WTC11 (cell line): ENCODE measurements at regions not wholly inside any gene's neighbourhood (a gene's known extent, or its start where the extent isn't known, plus 50 kb on each side); places are given as distances from the start of the nearest gene placed in this dataset.

Source experiments
- ATAC-seq: fragments of 200-7000 bp; cut with Tn5 transposase; 2 replicates; pipeline ENCODE4 v1.10.0; 2021; ENCODE audit warnings: mild to moderate bottlenecking, moderate library complexity
- CTCF ChIA-PET: fragments of 300-600 bp; sonication (Branson Sonifier 250); formaldehyde crosslinking; loops from one replicate; lab custom pipeline; 2021; ENCODE audit warnings: antibody characterized with exemption; lab: Charles Lee
- POLR2A ChIA-PET: fragments of 350-600 bp; sonication (Branson Sonifier 250); formaldehyde crosslinking; loops from one replicate; lab custom pipeline; 2021; ENCODE audit warnings: antibody characterized with exemption; lab: Charles Lee
- DNase-seq: peaks from one replicate; pipeline ENCODE4 v3.0.0; 2021; ENCODE audit warnings: low spot score
- H3K27ac Mint-ChIP-seq: 2 replicates; pipeline ENCODE4 v1.8.0; 2021; ENCODE audit warnings: mixed read lengths
- H3K27me3 Mint-ChIP-seq: 2 replicates; pipeline ENCODE4 v1.8.0; 2021; ENCODE audit warnings: low read depth, mild to moderate bottlenecking, moderate library complexity, mixed read lengths
- H3K36me3 Mint-ChIP-seq: 2 replicates; pipeline ENCODE4 v1.8.0; 2021; ENCODE audit warnings: mixed read lengths
- H3K4me1 Mint-ChIP-seq: 2 replicates; pipeline ENCODE4 v1.8.0; 2022; ENCODE audit warnings: mixed read lengths
- H3K4me3 Mint-ChIP-seq: 2 replicates; pipeline ENCODE4 v1.8.0; 2021; ENCODE audit warnings: mild to moderate bottlenecking, moderate library complexity, mixed read lengths
- H3K9me3 Mint-ChIP-seq: 2 replicates; pipeline ENCODE4 v1.8.0; 2021; ENCODE audit warnings: mixed read lengths
- ATF1 ChIP-seq: sonication (generic); formaldehyde crosslinking; IDR thresholded peaks from 2 replicates; pipeline ENCODE4 v1.8.1; 2023; ENCODE audit warnings: mild to moderate bottlenecking, moderate library complexity, missing genetic modification reagents
- CBFB ChIP-seq: sonication (generic); formaldehyde crosslinking; IDR thresholded peaks from 2 replicates; pipeline ENCODE4 v1.8.1; 2022; ENCODE audit warnings: mild to moderate bottlenecking, low read depth, missing genetic modification reagents
- CDX4 ChIP-seq: fragments of 250-450 bp; sonication (Bioruptor Pico); IDR thresholded peaks from 2 replicates; pipeline ENCODE4 v1.9.0; 2021; ENCODE audit warnings: moderate library complexity, mild to moderate bottlenecking, inconsistent platforms, borderline replicate concordance
- CTCF ChIP-seq: fragments of 200-600 bp; IDR thresholded peaks from 2 replicates; pipeline ENCODE4 v1.8.0; 2022; ENCODE audit warnings: antibody characterized with exemption
- GRHL2 ChIP-seq: fragments of 250-450 bp; sonication (Bioruptor Pico); IDR thresholded peaks from 2 replicates; pipeline ENCODE4 v1.8.0; 2022; ENCODE audit warnings: mild to moderate bottlenecking, moderate library complexity; ENCODE audit not compliant: insufficient replicate concordance, severe bottlenecking
- HMGA2 ChIP-seq: fragments of 250-450 bp; sonication (Bioruptor Pico); IDR thresholded peaks from 2 replicates; pipeline ENCODE4 v1.4.0; 2021; ENCODE audit warnings: mild to moderate bottlenecking, moderate library complexity
- NFE2L1 ChIP-seq: sonication (generic); formaldehyde crosslinking; IDR thresholded peaks from 2 replicates; pipeline ENCODE4 v1.8.1; 2023; ENCODE audit warnings: missing genetic modification reagents
- NFYB ChIP-seq: sonication (generic); formaldehyde crosslinking; conservative IDR thresholded peaks from 2 replicates; pipeline ENCODE4 v1.8.0; 2022; ENCODE audit warnings: low read depth, missing genetic modification reagents
- NR2C2 ChIP-seq: sonication (generic); formaldehyde crosslinking; IDR thresholded peaks from 2 replicates; pipeline ENCODE4 v1.8.0; 2022; ENCODE audit warnings: mild to moderate bottlenecking, missing genetic modification reagents
- NR3C1 ChIP-seq: sonication (generic); formaldehyde crosslinking; conservative IDR thresholded peaks from 2 replicates; pipeline ENCODE4 v1.8.1; 2023; ENCODE audit warnings: low read depth, mild to moderate bottlenecking, missing genetic modification reagents
- PRRX2 ChIP-seq: fragments of 250-450 bp; sonication (Bioruptor Pico); IDR thresholded peaks from 2 replicates; pipeline ENCODE4 v1.8.0; 2021; ENCODE audit warnings: mild to moderate bottlenecking
- RORB ChIP-seq: fragments of 250-450 bp; sonication (Bioruptor Pico); IDR thresholded peaks from 2 replicates; pipeline ENCODE4 v1.9.0; 2021; ENCODE audit warnings: mild to moderate bottlenecking
- ZMAT4 ChIP-seq: fragments of 250-450 bp; sonication (Bioruptor Pico); IDR thresholded peaks from 2 replicates; pipeline ENCODE4 v1.9.0; 2021; ENCODE audit warnings: mild to moderate bottlenecking
- ZNF232 ChIP-seq: sonication (generic); formaldehyde crosslinking; IDR thresholded peaks from 2 replicates; pipeline ENCODE4 v1.8.0; 2022; ENCODE audit warnings: mild to moderate bottlenecking, missing genetic modification reagents
- ZNF263 ChIP-seq: sonication (generic); formaldehyde crosslinking; IDR thresholded peaks from 2 replicates; pipeline ENCODE4 v1.8.1; 2022; ENCODE audit warnings: low read depth, mild to moderate bottlenecking, moderate library complexity, missing genetic modification reagents
- ZNF425 ChIP-seq: fragments of 250-450 bp; sonication (Bioruptor Pico); conservative IDR thresholded peaks from 2 replicates; pipeline ENCODE4 v1.9.0; 2021; ENCODE audit warnings: mild to moderate bottlenecking
- ZNF671 ChIP-seq: fragments of 250-450 bp; sonication (Bioruptor Pico); IDR thresholded peaks from 2 replicates; pipeline ENCODE4 v1.8.0; 2021; ENCODE audit warnings: mild to moderate bottlenecking
- TF ChIP-seq, protein P1 (sequence below): sonication (generic); formaldehyde crosslinking; IDR thresholded peaks from 2 replicates; pipeline ENCODE4 v1.8.0; 2022; ENCODE audit warnings: mild to moderate bottlenecking, missing genetic modification reagents
- TF ChIP-seq, protein P2 (sequence below): sonication (generic); formaldehyde crosslinking; IDR thresholded peaks from 2 replicates; pipeline ENCODE4 v1.8.1; 2023; ENCODE audit warnings: mild to moderate bottlenecking, moderate library complexity, missing genetic modification reagents
- TF ChIP-seq, protein P3 (sequence below): sonication (generic); formaldehyde crosslinking; IDR thresholded peaks from 2 replicates; pipeline ENCODE4 v1.8.0; 2023; ENCODE audit warnings: missing genetic modification reagents
- TF ChIP-seq, protein P4 (sequence below): sonication (generic); formaldehyde crosslinking; IDR thresholded peaks from 2 replicates; pipeline ENCODE4 v1.8.1; 2022; ENCODE audit warnings: missing genetic modification reagents, borderline replicate concordance

DNA sequence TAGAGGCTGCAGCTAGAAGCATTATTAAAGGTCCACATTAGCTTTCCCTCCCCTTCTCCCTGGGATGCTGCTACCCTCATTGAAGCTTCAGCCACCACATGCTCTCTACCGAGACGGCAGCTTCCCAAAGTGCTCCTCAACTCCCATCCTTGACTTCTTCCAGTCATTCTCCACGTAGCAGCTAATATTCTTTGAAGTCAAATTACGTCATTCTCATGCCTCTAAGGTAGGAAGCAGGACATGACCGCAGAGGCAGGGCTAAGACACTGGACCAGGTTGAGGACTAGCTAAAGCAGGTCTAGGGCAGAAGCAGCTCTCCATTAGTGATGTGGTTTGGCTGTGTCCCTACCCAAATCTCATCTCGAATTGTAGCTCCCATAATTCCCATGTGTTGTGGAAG is 128.3 kb downstream of the SHOX start:
- no peak for ATAC-seq
- CTCF ChIA-PET, result no interaction called here
- H3K9me3 Mint-ChIP-seq, result peaks cover 52% of the 10 kb centered on the region
- no peak for DNase-seq
- TF ChIP-seq, protein P1, sequence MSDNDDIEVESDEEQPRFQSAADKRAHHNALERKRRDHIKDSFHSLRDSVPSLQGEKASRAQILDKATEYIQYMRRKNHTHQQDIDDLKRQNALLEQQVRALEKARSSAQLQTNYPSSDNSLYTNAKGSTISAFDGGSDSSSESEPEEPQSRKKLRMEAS (CRISPR knock-in tag), result no peak
- TF ChIP-seq GRHL2 (CRISPR knock-in tag) (no peak), ZNF425 (no peak), PRRX2 (no peak), ZNF263 (no peak), RORB (CRISPR knock-in tag) (no peak), NFYB (CRISPR knock-in tag) (no peak)
- TF ChIP-seq, all 79 proteins: peak for 0
- POLR2A ChIA-PET, result no interaction called here
- no peaks in the 10 kb centered on the region for H3K4me1 Mint-ChIP-seq
- H3K4me3 Mint-ChIP-seq, result no peak overlapping the region
- H3K27ac Mint-ChIP-seq, result no peak overlapping the region
- H3K27me3 Mint-ChIP-seq, result peaks cover 12% of the 10 kb centered on the region
- H3K36me3 Mint-ChIP-seq, result peaks cover 3% of the 10 kb centered on the region

GRCh38 chrX:750812-751211 is 120.2 kb downstream of the SHOX start:
- POLR2A ChIA-PET, result no interaction called here
- no peak overlapping the region for H3K27ac Mint-ChIP-seq
- no peak for ATAC-seq
- H3K4me3 Mint-ChIP-seq, result no peak overlapping the region
- DNase-seq, result no peak
- H3K27me3 Mint-ChIP-seq, result peaks cover 3% of the 10 kb centered on the region; the same call in 1 of the 2 replicates
- TF ChIP-seq HMGA2 (CRISPR knock-in tag) (peak; percentile 98), NFE2L1 (CRISPR knock-in tag) (no peak)
- CTCF ChIA-PET, result no interaction called here
- no peaks in the 10 kb centered on the region for H3K36me3 Mint-ChIP-seq
- peaks cover 2% of the 10 kb centered on the region; the same call in 1 of the 2 replicates for H3K4me1 Mint-ChIP-seq
- peaks cover 4% of the 10 kb centered on the region for H3K9me3 Mint-ChIP-seq

- Mint-ChIP-seq H3K9me3 (peaks cover 5% of the 10 kb centered on the region), H3K27me3 (peaks cover 3% of the 10 kb centered on the region; the same call in 1 of the 2 replicates), H3K27ac (no peak overlapping the region)
- ATAC-seq, result no peak
- no peak for DNase-seq
- TF ChIP-seq ZMAT4 (CRISPR knock-in tag), result no peak
- TF ChIP-seq ZNF232, result no peak
- no peak for TF ChIP-seq CTCF
- no peak for TF ChIP-seq CBFB
- TF ChIP-seq, protein P1 (CRISPR knock-in tag), result no peak
- TF ChIP-seq NR3C1 (CRISPR knock-in tag), result no peak
- no peak for TF ChIP-seq NR2C2
- TF ChIP-seq ZNF671 (CRISPR knock-in tag), result no peak
- TF ChIP-seq CDX4 (CRISPR knock-in tag), result no peak
- TF ChIP-seq PRRX2, result no peak
- TF ChIP-seq, protein P2, sequence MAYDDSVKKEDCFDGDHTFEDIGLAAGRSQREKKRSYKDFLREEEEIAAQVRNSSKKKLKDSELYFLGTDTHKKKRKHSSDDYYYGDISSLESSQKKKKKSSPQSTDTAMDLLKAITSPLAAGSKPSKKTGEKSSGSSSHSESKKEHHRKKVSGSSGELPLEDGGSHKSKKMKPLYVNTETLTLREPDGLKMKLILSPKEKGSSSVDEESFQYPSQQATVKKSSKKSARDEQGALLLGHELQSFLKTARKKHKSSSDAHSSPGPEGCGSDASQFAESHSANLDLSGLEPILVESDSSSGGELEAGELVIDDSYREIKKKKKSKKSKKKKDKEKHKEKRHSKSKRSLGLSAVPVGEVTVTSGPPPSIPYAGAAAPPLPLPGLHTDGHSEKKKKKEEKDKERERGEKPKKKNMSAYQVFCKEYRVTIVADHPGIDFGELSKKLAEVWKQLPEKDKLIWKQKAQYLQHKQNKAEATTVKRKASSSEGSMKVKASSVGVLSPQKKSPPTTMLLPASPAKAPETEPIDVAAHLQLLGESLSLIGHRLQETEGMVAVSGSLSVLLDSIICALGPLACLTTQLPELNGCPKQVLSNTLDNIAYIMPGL, result no peak
- TF ChIP-seq, protein P3, sequence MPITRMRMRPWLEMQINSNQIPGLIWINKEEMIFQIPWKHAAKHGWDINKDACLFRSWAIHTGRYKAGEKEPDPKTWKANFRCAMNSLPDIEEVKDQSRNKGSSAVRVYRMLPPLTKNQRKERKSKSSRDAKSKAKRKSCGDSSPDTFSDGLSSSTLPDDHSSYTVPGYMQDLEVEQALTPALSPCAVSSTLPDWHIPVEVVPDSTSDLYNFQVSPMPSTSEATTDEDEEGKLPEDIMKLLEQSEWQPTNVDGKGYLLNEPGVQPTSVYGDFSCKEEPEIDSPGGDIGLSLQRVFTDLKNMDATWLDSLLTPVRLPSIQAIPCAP, result no peak
- TF ChIP-seq, protein P4, sequence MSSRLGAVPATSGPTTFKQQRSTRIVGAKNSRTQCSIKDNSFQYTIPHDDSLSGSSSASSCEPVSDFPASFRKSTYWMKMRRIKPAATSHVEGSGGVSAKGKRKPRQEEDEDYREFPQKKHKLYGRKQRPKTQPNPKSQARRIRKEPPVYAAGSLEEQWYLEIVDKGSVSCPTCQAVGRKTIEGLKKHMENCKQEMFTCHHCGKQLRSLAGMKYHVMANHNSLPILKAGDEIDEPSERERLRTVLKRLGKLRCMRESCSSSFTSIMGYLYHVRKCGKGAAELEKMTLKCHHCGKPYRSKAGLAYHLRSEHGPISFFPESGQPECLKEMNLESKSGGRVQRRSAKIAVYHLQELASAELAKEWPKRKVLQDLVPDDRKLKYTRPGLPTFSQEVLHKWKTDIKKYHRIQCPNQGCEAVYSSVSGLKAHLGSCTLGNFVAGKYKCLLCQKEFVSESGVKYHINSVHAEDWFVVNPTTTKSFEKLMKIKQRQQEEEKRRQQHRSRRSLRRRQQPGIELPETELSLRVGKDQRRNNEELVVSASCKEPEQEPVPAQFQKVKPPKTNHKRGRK, result no peak
- TF ChIP-seq ATF1 (CRISPR knock-in tag), result no peak
- TF ChIP-seq, all 79 proteins: peak for 0
- Mint-ChIP-seq H3K36me3 (no peaks in the 10 kb centered on the region; the same call in 1 of the 2 replicates), H3K4me1 (peaks cover 2% of the 10 kb centered on the region; the same call in 1 of the 2 replicates), H3K4me3 (no peak overlapping the region)
- ChIA-PET CTCF (no interaction called here), POLR2A (no interaction called here)
Measured at GRCh38 chrX:750263-750662, 119.7 kb downstream of the SHOX start.
